ENCODE measurements at regions not wholly inside any gene's neighbourhood (a gene's known extent, or its start where the extent isn't known, plus 50 kb on each side); places are given as distances from the start of the nearest gene placed in this dataset.

GRCh38 chr1:60826320-60827094 is 255.9 kb upstream of the NFIA start:
- H3K4me3 ChIP-seq (ENCODE audit: low read depth, low read length), result no peak overlapping the region
- in situ Hi-C loops (cut with HindIII; ENCODE audit: low sequenced_read_pairs), result no loop called here
- DNase-seq (ENCODE audit: low read depth), result no peak
- TF ChIP-seq CTCF (IDR thresholded peaks at IDR 0.05; ENCODE audit: low read depth, low read length, missing control alignments), result no peak

GRCh38 chr1:60825593-60825992 is 256.8 kb upstream of the NFIA start:
- H3K4me3 ChIP-seq (ENCODE audit: low read depth, low read length), result no peak overlapping the region
- TF ChIP-seq CTCF (IDR thresholded peaks at IDR 0.05; ENCODE audit: low read depth, low read length, missing control alignments), result no peak
- in situ Hi-C loops (cut with HindIII; ENCODE audit: low sequenced_read_pairs), result no loop called here
- no peak for DNase-seq (ENCODE audit: low read depth)

GRCh38 chr1:60823151-60823550 is 259.2 kb upstream of the NFIA start:
- no peak for DNase-seq (ENCODE audit: low read depth)
- in situ Hi-C loops (cut with HindIII; ENCODE audit: low sequenced_read_pairs), result no loop called here
- H3K4me3 ChIP-seq (ENCODE audit: low read depth, low read length), result no peak overlapping the region
- TF ChIP-seq CTCF (IDR thresholded peaks at IDR 0.05; ENCODE audit: low read depth, low read length, missing control alignments), result no peak

GRCh38 chr1:60822252-60822651 is 260.1 kb upstream of the NFIA start:
- in situ Hi-C loops (cut with HindIII; ENCODE audit: low sequenced_read_pairs), result no loop called here

GRCh38 chr1:60821156-60821555 is 261.2 kb upstream of the NFIA start:
- H3K4me3 ChIP-seq (ENCODE audit: low read depth, low read length), result no peak overlapping the region
- in situ Hi-C loops (cut with HindIII; ENCODE audit: low sequenced_read_pairs), result no loop called here
- no peak for TF ChIP-seq CTCF (IDR thresholded peaks at IDR 0.05; ENCODE audit: low read depth, low read length, missing control alignments)
- no peak for DNase-seq (ENCODE audit: low read depth)

More at GRCh38 chr1:60822252-60822651, 260.1 kb upstream of the NFIA start:
- no peak overlapping the region for H3K4me3 ChIP-seq (ENCODE audit: low read depth, low read length)
- no peak for DNase-seq (ENCODE audit: low read depth)
- TF ChIP-seq CTCF (IDR thresholded peaks at IDR 0.05; ENCODE audit: low read depth, low read length, missing control alignments), result no peak

GRCh38 chr1:60818969-60819701 is 263.2 kb upstream of the NFIA start:
- no peak for DNase-seq (ENCODE audit: low read depth)
- in situ Hi-C loops (cut with HindIII; ENCODE audit: low sequenced_read_pairs), result no loop called here
- no peak overlapping the region for H3K4me3 ChIP-seq (ENCODE audit: low read depth, low read length)
- no peak for TF ChIP-seq CTCF (IDR thresholded peaks at IDR 0.05; ENCODE audit: low read depth, low read length, missing control alignments)
